Neural progenitor cell (in vitro differentiated cells): ENCODE measurements at regions not wholly inside any gene's neighbourhood (a gene's known extent, or its start where the extent isn't known, plus 50 kb on each side); places are given as distances from the start of the nearest gene placed in this dataset.

Source experiments
- DNase-seq: peaks from one replicate; pipeline ENCODE4 v3.0.0-alpha.2; 2016; ENCODE audit warnings: low spot score
- H2AFZ ChIP-seq: fragments of 200-600 bp; sonication (generic); replicated peaks from 2 replicates; pipeline ENCODE4 v1.6.1; 2016; ENCODE audit warnings: antibody characterized with exemption
- H3F3A ChIP-seq: fragments of 200-600 bp; sonication (generic); 2 replicates; pipeline ENCODE4 v1.6.1; 2016; ENCODE audit warnings: antibody characterized with exemption, low read depth
- H3K27ac ChIP-seq: fragments of 200-600 bp; sonication (generic); 2 replicates; pipeline ENCODE4 v1.5.1; 2016; ENCODE audit warnings: mild to moderate bottlenecking
- H3K27me3 ChIP-seq: fragments of 200-600 bp; sonication (generic); 2 replicates; pipeline ENCODE4 v1.6.1; 2016; ENCODE audit warnings: mild to moderate bottlenecking, moderate library complexity
- H3K36me3 ChIP-seq: fragments of 200-600 bp; sonication (generic); 2 replicates; pipeline ENCODE4 v1.5.1; 2016
- H3K4me1 ChIP-seq: fragments of 200-600 bp; sonication (generic); 2 replicates; pipeline ENCODE4 v1.6.1; 2016; ENCODE audit warnings: mixed run types
- H3K4me2 ChIP-seq: fragments of 200-600 bp; sonication (generic); 2 replicates; pipeline ENCODE4 v1.6.1; 2016
- H3K4me3 ChIP-seq: fragments of 200-600 bp; sonication (generic); 2 replicates; pipeline ENCODE4 v1.5.1; 2016
- H3K79me2 ChIP-seq: fragments of 200-600 bp; sonication (generic); 2 replicates; pipeline ENCODE4 v1.6.1; 2016; ENCODE audit warnings: low read depth
- H3K9ac ChIP-seq: fragments of 200-600 bp; sonication (generic); 2 replicates; pipeline ENCODE4 v1.6.1; 2016
- H3K9me3 ChIP-seq: fragments of 200-600 bp; sonication (generic); 2 replicates; pipeline ENCODE4 v1.5.1; 2016; ENCODE audit warnings: low read depth
- H4K20me1 ChIP-seq: fragments of 200-600 bp; sonication (generic); 2 replicates; pipeline ENCODE4 v1.6.1; 2016; ENCODE audit warnings: low read depth
- H3K27ac Mint-ChIP-seq: 3 replicates; pipeline ENCODE4 v1.8.0; 2021; ENCODE audit warnings: mixed read lengths
- H3K27me3 Mint-ChIP-seq: 2 replicates; pipeline ENCODE4 v1.8.0; 2022; ENCODE audit warnings: low read depth, mild to moderate bottlenecking, inconsistent platforms, moderate library complexity, mixed read lengths; ENCODE audit not compliant: insufficient read depth
- H3K36me3 Mint-ChIP-seq: 3 replicates; pipeline ENCODE4 v1.8.0; 2021; ENCODE audit warnings: mixed read lengths
- H3K4me1 Mint-ChIP-seq: 3 replicates; pipeline ENCODE4 v1.8.0; 2021; ENCODE audit warnings: mixed read lengths
- H3K4me3 Mint-ChIP-seq: 3 replicates; pipeline ENCODE4 v1.8.0; 2021; ENCODE audit warnings: mild to moderate bottlenecking, moderate library complexity, mixed read lengths
- H3K9me3 Mint-ChIP-seq: 3 replicates; pipeline ENCODE4 v1.8.0; 2020; ENCODE audit warnings: mixed read lengths
- CTCF ChIP-seq: fragments of 200-600 bp; sonication (generic); IDR thresholded peaks from 2 replicates; pipeline ENCODE4 v1.5.1; 2017; ENCODE audit warnings: antibody characterized with exemption, mild to moderate bottlenecking
- EZH2 ChIP-seq: fragments of 200-600 bp; sonication (generic); IDR thresholded peaks from 2 replicates; pipeline ENCODE4 v1.6.1; 2017; ENCODE audit warnings: antibody characterized with exemption, mild to moderate bottlenecking, moderate library complexity
- EZH2phosphoT487 ChIP-seq: fragments of 200-600 bp; sonication (generic); IDR thresholded peaks from 2 replicates; pipeline ENCODE4 v1.6.1; 2017; ENCODE audit warnings: antibody characterized with exemption

GRCh38 chr2:76378140-76378539 lies 667.4 kb upstream of the GCFC2 start:
- no peak overlapping the region for H3K4me3 ChIP-seq
- no peaks in the 10 kb centered on the region for H3K36me3 ChIP-seq
- no peaks in the 10 kb centered on the region for H3K9me3 ChIP-seq
- no peaks in the 10 kb centered on the region for H3F3A ChIP-seq
- Mint-ChIP-seq H3K4me3 (no peak overlapping the region), H3K36me3 (no peaks in the 10 kb centered on the region), H3K27me3 (no peaks in the 10 kb centered on the region), H3K9me3 (no peaks in the 10 kb centered on the region), H3K27ac (no peak overlapping the region), H3K4me1 (no peaks in the 10 kb centered on the region)
- H3K27ac ChIP-seq, result no peak overlapping the region
- DNase-seq, result no peak
- H3K27me3 ChIP-seq, result no peaks in the 10 kb centered on the region
- H2AFZ ChIP-seq, result no peak overlapping the region
- H3K4me1 ChIP-seq, result no peaks in the 10 kb centered on the region
- no peaks in the 10 kb centered on the region for H4K20me1 ChIP-seq
- H3K9ac ChIP-seq, result no peak overlapping the region
- H3K79me2 ChIP-seq, result no peaks in the 10 kb centered on the region
- H3K4me2 ChIP-seq, result no peak overlapping the region
- TF ChIP-seq EZH2, result no peak
- no peak for TF ChIP-seq CTCF
- TF ChIP-seq EZH2phosphoT487, result no peak

GRCh38 chr2:76341439-76341838 lies 630.7 kb upstream of the GCFC2 start:
- no peak overlapping the region for H3K4me3 ChIP-seq
- H3K27me3 Mint-ChIP-seq, result no peaks in the 10 kb centered on the region

DNA sequence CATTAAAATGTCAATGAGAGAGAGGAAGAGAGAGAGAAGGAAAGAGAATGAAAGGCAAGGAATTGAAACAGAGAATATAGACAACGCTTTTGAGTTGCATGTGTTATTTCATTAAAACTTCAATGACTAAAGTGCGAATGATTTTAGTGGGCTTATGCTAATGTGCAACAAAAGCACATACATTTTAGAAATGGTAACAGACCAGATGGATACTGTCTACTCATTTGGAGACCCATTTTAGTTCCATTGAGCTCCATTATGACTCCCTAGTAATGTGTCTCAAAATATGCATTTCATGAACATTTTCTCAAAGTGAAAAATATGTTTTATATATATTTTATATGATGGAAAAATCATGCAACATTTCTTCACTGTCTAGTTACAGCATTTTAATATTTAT lies 622.2 kb upstream of the GCFC2 start:
- Histone ChIP-seq H3K36me3 (no peaks in the 10 kb centered on the region), H3K4me3 (no peak overlapping the region), H3K4me2 (no peak overlapping the region), H3F3A (no peaks in the 10 kb centered on the region), H3K79me2 (no peaks in the 10 kb centered on the region), H3K27me3 (no peaks in the 10 kb centered on the region), H3K4me1 (no peaks in the 10 kb centered on the region), H4K20me1 (no peaks in the 10 kb centered on the region), H3K9me3 (no peaks in the 10 kb centered on the region), H3K27ac (no peak overlapping the region), H2AFZ (no peak overlapping the region), H3K9ac (no peak overlapping the region)
- TF ChIP-seq EZH2phosphoT487, result no peak
- no peaks in the 10 kb centered on the region for H3K36me3 Mint-ChIP-seq
- H3K9me3 Mint-ChIP-seq, result peaks cover 4% of the 10 kb centered on the region
- no peaks in the 10 kb centered on the region for H3K4me1 Mint-ChIP-seq
- no peaks in the 10 kb centered on the region for H3K27me3 Mint-ChIP-seq
- H3K27ac Mint-ChIP-seq, result no peak overlapping the region
- no peak overlapping the region for H3K4me3 Mint-ChIP-seq
- DNase-seq, result no peak

More at GRCh38 chr2:76341439-76341838, 630.7 kb upstream of the GCFC2 start:
- Histone ChIP-seq H3K4me1 (no peaks in the 10 kb centered on the region), H3K9me3 (no peaks in the 10 kb centered on the region), H3F3A (no peaks in the 10 kb centered on the region), H3K36me3 (no peaks in the 10 kb centered on the region), H3K79me2 (no peaks in the 10 kb centered on the region), H3K27ac (no peak overlapping the region), H3K4me2 (no peak overlapping the region), H4K20me1 (no peaks in the 10 kb centered on the region), H3K27me3 (no peaks in the 10 kb centered on the region), H2AFZ (no peak overlapping the region), H3K9ac (no peak overlapping the region)
- Mint-ChIP-seq H3K9me3 (no peaks in the 10 kb centered on the region), H3K27ac (no peak overlapping the region), H3K4me3 (no peak overlapping the region), H3K36me3 (no peaks in the 10 kb centered on the region), H3K4me1 (no peaks in the 10 kb centered on the region)
- no peak for DNase-seq
- no peak for TF ChIP-seq CTCF
- TF ChIP-seq EZH2, result no peak
- no peak for TF ChIP-seq EZH2phosphoT487

GRCh38 chr2:76330865-76331264 lies 620.1 kb upstream of the GCFC2 start:
- no peak overlapping the region for H3K27ac Mint-ChIP-seq

More at GRCh38 chr2:76330865-76331264, 620.1 kb upstream of the GCFC2 start:
- no peak for TF ChIP-seq EZH2phosphoT487
- TF ChIP-seq CTCF, result no peak
- no peak for TF ChIP-seq EZH2
- no peaks in the 10 kb centered on the region for H3K4me1 ChIP-seq
- no peaks in the 10 kb centered on the region for H3K4me1 Mint-ChIP-seq
- no peak overlapping the region for H3K4me3 ChIP-seq
- no peak overlapping the region for H3K9ac ChIP-seq
- H3K27ac ChIP-seq, result no peak overlapping the region
- H3K4me3 Mint-ChIP-seq, result no peak overlapping the region
- H3K9me3 Mint-ChIP-seq, result peaks cover 4% of the 10 kb centered on the region
- no peaks in the 10 kb centered on the region for H3K79me2 ChIP-seq
- H3K4me2 ChIP-seq, result no peak overlapping the region
- H3K9me3 ChIP-seq, result no peaks in the 10 kb centered on the region
- no peak for DNase-seq
- no peaks in the 10 kb centered on the region for H3K27me3 Mint-ChIP-seq
- H3K36me3 ChIP-seq, result no peaks in the 10 kb centered on the region
- H4K20me1 ChIP-seq, result no peaks in the 10 kb centered on the region
- H3F3A ChIP-seq, result no peaks in the 10 kb centered on the region
- no peaks in the 10 kb centered on the region for H3K27me3 ChIP-seq
- no peak overlapping the region for H2AFZ ChIP-seq
- no peaks in the 10 kb centered on the region for H3K36me3 Mint-ChIP-seq
